Neural progenitor cell (in vitro differentiated cells): ENCODE measurements at regions not wholly inside any gene's neighbourhood (a gene's known extent, or its start where the extent isn't known, plus 50 kb on each side); places are given as distances from the start of the nearest gene placed in this dataset.

Source experiments
- EZH2 ChIP-seq: fragments of 200-600 bp; sonication (generic); IDR thresholded peaks from 2 replicates; pipeline ENCODE4 v1.6.1; 2017; ENCODE audit warnings: antibody characterized with exemption, mild to moderate bottlenecking, moderate library complexity
- EZH2phosphoT487 ChIP-seq: fragments of 200-600 bp; sonication (generic); IDR thresholded peaks from 2 replicates; pipeline ENCODE4 v1.6.1; 2017; ENCODE audit warnings: antibody characterized with exemption
- TF ChIP-seq, protein P1 (sequence below): fragments of 200-600 bp; sonication (generic); IDR thresholded peaks from 2 replicates; pipeline ENCODE4 v1.5.1; 2017; ENCODE audit warnings: antibody characterized with exemption, mild to moderate bottlenecking

DNA sequence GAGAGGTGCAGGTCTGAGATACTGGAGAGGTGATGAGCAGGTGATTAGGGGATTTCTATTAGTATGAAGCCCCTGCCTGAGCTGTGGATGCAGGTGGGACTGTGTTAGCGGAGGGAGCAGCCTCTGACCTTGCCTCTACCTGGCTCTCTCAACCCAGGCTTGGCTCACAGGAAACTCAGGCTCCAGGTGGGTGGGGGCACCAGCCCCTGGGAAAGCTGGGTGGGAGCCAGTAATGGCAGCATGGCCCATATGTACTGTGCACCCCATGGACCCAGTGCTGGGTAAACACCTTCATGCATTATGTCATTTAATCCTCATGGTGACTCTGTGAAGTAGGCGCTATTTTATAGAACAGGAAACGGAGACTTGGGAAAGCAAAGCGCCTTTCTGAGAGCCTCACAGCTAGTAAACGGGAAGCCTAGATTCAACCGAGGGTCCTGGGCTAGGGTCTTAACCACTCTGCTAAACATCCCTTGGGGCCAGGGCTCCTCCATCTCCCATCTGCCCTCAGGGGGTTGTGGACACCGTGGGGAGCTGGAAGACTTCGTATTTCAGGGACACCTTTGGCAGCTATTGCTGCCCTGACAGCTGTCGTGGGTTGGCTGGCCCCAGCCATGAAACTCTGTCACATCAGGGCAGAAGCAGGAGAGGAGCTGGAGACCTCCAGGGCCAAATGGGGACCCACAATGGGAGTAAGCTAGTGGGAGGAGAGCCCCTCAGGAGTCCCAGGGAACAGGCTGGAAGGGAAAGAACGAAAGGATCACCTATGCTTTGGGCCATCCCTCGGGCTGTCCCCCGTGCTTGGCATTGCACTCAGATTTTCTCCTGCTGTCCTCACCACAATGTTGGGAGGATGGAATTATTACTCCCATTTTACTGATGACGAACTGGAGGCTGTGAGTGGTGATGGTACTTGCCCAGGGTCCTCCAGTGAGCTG lies 59.6 kb upstream of the CSF3R start:
- TF ChIP-seq, protein P1, sequence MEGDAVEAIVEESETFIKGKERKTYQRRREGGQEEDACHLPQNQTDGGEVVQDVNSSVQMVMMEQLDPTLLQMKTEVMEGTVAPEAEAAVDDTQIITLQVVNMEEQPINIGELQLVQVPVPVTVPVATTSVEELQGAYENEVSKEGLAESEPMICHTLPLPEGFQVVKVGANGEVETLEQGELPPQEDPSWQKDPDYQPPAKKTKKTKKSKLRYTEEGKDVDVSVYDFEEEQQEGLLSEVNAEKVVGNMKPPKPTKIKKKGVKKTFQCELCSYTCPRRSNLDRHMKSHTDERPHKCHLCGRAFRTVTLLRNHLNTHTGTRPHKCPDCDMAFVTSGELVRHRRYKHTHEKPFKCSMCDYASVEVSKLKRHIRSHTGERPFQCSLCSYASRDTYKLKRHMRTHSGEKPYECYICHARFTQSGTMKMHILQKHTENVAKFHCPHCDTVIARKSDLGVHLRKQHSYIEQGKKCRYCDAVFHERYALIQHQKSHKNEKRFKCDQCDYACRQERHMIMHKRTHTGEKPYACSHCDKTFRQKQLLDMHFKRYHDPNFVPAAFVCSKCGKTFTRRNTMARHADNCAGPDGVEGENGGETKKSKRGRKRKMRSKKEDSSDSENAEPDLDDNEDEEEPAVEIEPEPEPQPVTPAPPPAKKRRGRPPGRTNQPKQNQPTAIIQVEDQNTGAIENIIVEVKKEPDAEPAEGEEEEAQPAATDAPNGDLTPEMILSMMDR = no peak
- no peak for TF ChIP-seq EZH2
- no peak for TF ChIP-seq EZH2phosphoT487
